HepG2 (cell line): ENCODE measurements at regions not wholly inside any gene's neighbourhood (a gene's known extent, or its start where the extent isn't known, plus 50 kb on each side); places are given as distances from the start of the nearest gene placed in this dataset.

ENCODE experiments used
- ATAC-seq: fragments of 200-7000 bp; cut with Tn5 transposase; 3 replicates; pipeline ENCODE4 v1.9.1; 2020; ENCODE audit warnings: mild to moderate bottlenecking, moderate library complexity
- BruUV-seq: library from RNA; stranded (reverse); fragments of 400-500 nt; replicated peaks from 2 replicates; lab custom pipeline; 2021; lab: Mats Ljungman, UMichigan
- CTCF ChIA-PET: fragments of 300-600 bp; formaldehyde crosslinking; extraction: SDS; loops from one replicate; lab custom pipeline; 2021; ENCODE audit warnings: low total read pairs, inconsistent platforms, low intra/inter-chr PET ratio; lab: Yijun Ruan, JAX
- POLR2A ChIA-PET: fragments of 350-600 bp; sonication (Branson Sonifier 250); formaldehyde crosslinking; loops from one replicate; lab custom pipeline; 2020; ENCODE audit warnings: antibody characterized with exemption, inconsistent platforms; lab: Yijun Ruan, JAX
- DNase-seq: peaks from one replicate; pipeline ENCODE4 v3.0.0-alpha.2; 2015; ENCODE audit warnings: low spot score
- FAIRE-seq: peaks from 3 replicates; lab custom pipeline; 2011; peaks lifted over from hg19 to GRCh38; lab: Jason Lieb, UNC
- H2AFZ ChIP-seq: one replicate; pipeline ENCODE4 v1.6.1; 2011; ENCODE audit warnings: low read length, inconsistent platforms
- H3K27ac ChIP-seq: fragments of 300-600 bp; 3 replicates; pipeline ENCODE4 v1.8.0; 2011; ENCODE audit warnings: mixed run types, mild to moderate bottlenecking, mixed read lengths, low read length, inconsistent platforms; ENCODE audit not compliant: insufficient read depth; ENCODE audit errors: extremely low read length
- H3K27me3 ChIP-seq, 2 experiments: fragments of 200-600 bp in 1 of 2; 2 replicates in 1 of 2; 3 replicates in 1 of 2; pipeline versions ENCODE4 v1.6.0 to v1.8.0; 2011; ENCODE audit warnings: low read length in 2 of 2, mild to moderate bottlenecking in 2 of 2, moderate library complexity in 2 of 2, inconsistent platforms in 1 of 2; ENCODE audit not compliant: insufficient read depth in 2 of 2, control insufficient read depth in 1 of 2
- H3K36me3 ChIP-seq, 2 experiments: fragments of 200-600 bp in 1 of 2; replicated peaks in 1 of 2; 2 replicates in 1 of 2; 3 replicates in 1 of 2; pipeline versions ENCODE4 v1.5.1 to v1.8.0; 2011; ENCODE audit warnings: low read length in 2 of 2, inconsistent platforms in 1 of 2; ENCODE audit not compliant: insufficient read depth in 2 of 2, control insufficient read depth in 1 of 2
- H3K4me1 ChIP-seq: 2 replicates; pipeline ENCODE4 v1.5.1; 2012; ENCODE audit warnings: low read length, inconsistent platforms; ENCODE audit not compliant: insufficient read depth
- H3K4me2 ChIP-seq: 2 replicates; pipeline ENCODE4 v1.6.0; 2011; ENCODE audit warnings: low read depth, low read length, inconsistent platforms
- H3K4me3 ChIP-seq, 3 experiments: fragments of 200-600 bp in 1 of 3; sonication (generic), shearing (Covaris generic) in 1 of 3; replicated peaks in 1 of 3; 2 replicates each; pipeline ENCODE4 v1.5.1; 2011 to 2016; ENCODE audit warnings: low read length in 3 of 3, inconsistent platforms in 2 of 3, low read depth in 2 of 3, mild to moderate bottlenecking in 2 of 3, control low read depth in 1 of 3, mixed read lengths in 1 of 3; ENCODE audit not compliant: insufficient read depth in 1 of 3
- H3K79me2 ChIP-seq: one replicate; pipeline ENCODE4 v1.6.1; 2011; ENCODE audit warnings: low read length, inconsistent platforms; ENCODE audit not compliant: insufficient read depth
- H3K9ac ChIP-seq: 2 replicates; pipeline ENCODE4 v1.6.0; 2011; ENCODE audit warnings: mild to moderate bottlenecking, low read depth, low read length, inconsistent platforms; ENCODE audit not compliant: insufficient read depth
- H3K9me3 ChIP-seq: 2 replicates; pipeline ENCODE4 v1.5.1; 2012; ENCODE audit warnings: mild to moderate bottlenecking, low read length
- H4K20me1 ChIP-seq: 2 replicates; pipeline ENCODE4 v1.6.0; 2011; ENCODE audit warnings: inconsistent platforms, mild to moderate bottlenecking, low read length, moderate library complexity; ENCODE audit not compliant: insufficient read depth
- BHLHE40 ChIP-seq: IDR thresholded peaks from 2 replicates; pipeline ENCODE4 v1.6.1; 2011; ENCODE audit warnings: low read length, improper control_type of control experiment
- EP300 ChIP-seq, 3 experiments: sonication (generic) in 1 of 3; formaldehyde crosslinking in 1 of 3; IDR thresholded peaks; 2 replicates each; pipeline versions ENCODE4 v1.5.1 to v1.6.1; 2011 to 2020; ENCODE audit warnings: low read depth in 2 of 3, low read length in 2 of 3, borderline replicate concordance in 1 of 3, improper control_type of control experiment in 1 of 3, mild to moderate bottlenecking in 1 of 3, missing genetic modification reagents in 1 of 3, moderate library complexity in 1 of 3
- GATAD2A ChIP-seq: IDR thresholded peaks from 2 replicates; pipeline ENCODE4 v1.6.1; 2016
- MTA3 ChIP-seq: sonication (generic); formaldehyde crosslinking; IDR thresholded peaks from 2 replicates; pipeline ENCODE4 v1.4.0; 2020; ENCODE audit warnings: missing genetic modification reagents
- NCOR1 ChIP-seq: fragments of 200-600 bp; sonication (generic); IDR thresholded peaks from 2 replicates; pipeline ENCODE4 v1.7.0; 2017; ENCODE audit warnings: antibody characterized with exemption, low read length, borderline replicate concordance
- SMYD3 ChIP-seq: sonication (generic); formaldehyde crosslinking; IDR thresholded peaks from 2 replicates; pipeline ENCODE4 v1.8.1; 2023; ENCODE audit warnings: mild to moderate bottlenecking, missing genetic modification reagents
- SOX5 ChIP-seq: IDR thresholded peaks from 2 replicates; pipeline ENCODE4 v1.6.1; 2016; ENCODE audit warnings: borderline replicate concordance
- TBX3 ChIP-seq: fragments of 450-650 bp; IDR thresholded peaks from 2 replicates; pipeline ENCODE4 v1.6.1; 2017; ENCODE audit warnings: antibody characterized with exemption, mild to moderate bottlenecking, inconsistent platforms, borderline replicate concordance
- ZNF75D ChIP-seq: sonication (generic); formaldehyde crosslinking; IDR thresholded peaks from 2 replicates; pipeline ENCODE4 v1.8.1; 2023; ENCODE audit warnings: missing genetic modification reagents, mild to moderate bottlenecking, borderline replicate concordance
- WGBS: methylation state at CpG from one replicate; pipeline ENCODE4 v1.1.6; 2017; ENCODE audit warnings: low lambda C conversion rate; 5-methylcytosine and 5-hydroxymethylcytosine counted together
- in situ Hi-C: cut with HindIII; loops from 2 replicates; pipeline ENCODE4 v1.10.0; 2017; ENCODE audit warnings: low pct_unique_long_range_greater_than_20kb; ENCODE audit not compliant: extremely low pct_ligation_motif_present
- intact Hi-C: fragments of 100-400 bp; cut with micrococcal nuclease; formaldehyde crosslinking; loops from one replicate; pipeline ENCODE4 v1.10.0; 2022; ENCODE audit not compliant: unreplicated experiment
- TF ChIP-seq, protein P1 (sequence below): sonication (generic); formaldehyde crosslinking; conservative IDR thresholded peaks from 2 replicates; pipeline ENCODE4 v1.4.0; 2020; ENCODE audit warnings: mild to moderate bottlenecking, missing genetic modification reagents, moderate library complexity
- TF ChIP-seq, protein P2 (sequence below): sonication (generic); formaldehyde crosslinking; conservative IDR thresholded peaks from 2 replicates; pipeline ENCODE4 v1.4.0; 2020; ENCODE audit warnings: missing genetic modification reagents
- TF ChIP-seq, protein P3 (sequence below): sonication (generic); formaldehyde crosslinking; IDR thresholded peaks from 2 replicates; pipeline ENCODE4 v1.8.0; 2023; ENCODE audit warnings: mild to moderate bottlenecking, missing genetic modification reagents
- TF ChIP-seq, protein P4 (sequence below), 2 experiments: sonication (generic) in 1 of 2; formaldehyde crosslinking in 1 of 2; IDR thresholded peaks; 2 replicates each; pipeline versions ENCODE4 v1.5.1 to v1.6.1; 2011 to 2020; ENCODE audit warnings: borderline replicate concordance in 1 of 2, low read depth in 1 of 2, low read length in 1 of 2, mild to moderate bottlenecking in 1 of 2, missing genetic modification reagents in 1 of 2, moderate library complexity in 1 of 2

DNA sequence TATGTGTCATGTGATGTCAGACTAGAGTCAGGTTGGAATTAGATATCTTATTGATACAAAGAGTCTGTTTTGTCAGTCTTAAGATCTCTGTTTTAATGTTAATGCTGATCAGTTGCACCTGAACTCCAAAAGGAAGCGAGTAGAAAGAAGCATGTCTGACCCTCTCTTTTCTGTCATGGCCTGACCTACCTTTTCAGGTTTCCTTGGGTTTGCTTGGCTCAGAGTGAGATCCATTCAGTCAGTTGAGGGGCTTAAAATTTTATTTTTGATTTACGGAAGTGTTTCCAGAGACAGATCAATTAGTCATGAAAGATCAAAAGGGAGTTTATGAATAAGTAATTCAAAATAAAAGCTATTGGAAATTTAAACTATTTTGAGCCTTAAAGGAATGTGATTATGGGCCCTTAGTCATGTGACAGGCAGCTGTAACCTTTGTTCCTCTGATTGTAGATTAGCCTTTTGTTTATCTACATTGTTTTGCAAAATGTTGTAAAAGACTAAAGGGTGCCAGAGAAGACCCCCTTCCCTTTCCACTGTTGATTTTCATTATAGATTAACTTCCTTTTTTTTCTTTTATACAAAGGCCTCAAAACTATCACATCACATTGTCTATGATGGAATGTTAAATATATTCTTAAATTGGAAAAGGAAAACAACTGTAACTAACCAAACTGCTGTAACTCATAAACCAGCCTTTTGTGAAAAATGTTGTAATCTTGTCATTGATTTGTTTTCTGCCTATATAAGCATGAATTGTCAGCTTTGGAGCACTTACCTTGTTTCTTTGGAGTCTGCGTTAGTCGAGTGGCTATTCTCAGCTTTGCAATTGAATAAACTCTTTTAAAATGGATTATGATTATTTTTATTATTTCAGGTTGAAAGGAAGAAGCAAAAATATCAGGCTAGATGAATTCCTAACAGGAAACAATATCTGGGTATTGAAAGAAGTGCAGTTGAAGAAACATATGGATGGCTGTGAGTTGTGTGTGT lies 195.5 kb upstream of the MBL2 start:
- no peaks in the 10 kb centered on the region for H3K36me3 ChIP-seq
- peaks cover 43% of the 10 kb centered on the region for H3K4me1 ChIP-seq
- H3K9ac ChIP-seq = no peak overlapping the region
- no peaks in the 10 kb centered on the region for H3K9me3 ChIP-seq
- no peak overlapping the region for H3K4me3 ChIP-seq
- no peaks in the 10 kb centered on the region for H3K27me3 ChIP-seq
- CTCF ChIA-PET = no interaction called here
- intact Hi-C loops (no loop called here), in situ Hi-C loops (no loop called here)
- FAIRE-seq (no peak), DNase-seq (peak; percentile 41), ATAC-seq (peak; percentile 23; the same call in 1 of the 3 replicates)
- no peak overlapping the region for H2AFZ ChIP-seq
- H4K20me1 ChIP-seq = no peaks in the 10 kb centered on the region
- no peak overlapping the region for H3K27ac ChIP-seq
- no peak overlapping the region for H3K4me2 ChIP-seq
- no TSS peak for BruUV-seq
- WGBS = 61% methylated on average over 4 of the region's 4 CpGs
- no peaks in the 10 kb centered on the region for H3K79me2 ChIP-seq
- POLR2A ChIA-PET = no interaction called here
- TF ChIP-seq MTA3 (CRISPR knock-in tag) (no peak), ZNF75D (CRISPR knock-in tag) (no peak), TBX3 (no peak), SMYD3 (CRISPR knock-in tag) (no peak), GATAD2A (CRISPR knock-in tag) (0 out of 2 replicates have a peak, but pooled peaks have one; percentile 22), EP300 (IDR thresholded peaks at IDR 0.05; ENCODE audit: low read depth in 2 of 2, low read length in 2 of 2) (peak in 1 of 2 experiments; percentile 29; a peak in 1 of 4 replicates), EP300 (CRISPR knock-in tag; IDR thresholded peaks at IDR 0.05; ENCODE audit: borderline replicate concordance) (no peak), BHLHE40 (0 out of 2 replicates have a peak, but pooled peaks have one; percentile 22), NCOR1 (peak; percentile 40; the same call in 1 of the 2 replicates), SOX5 (peak; percentile 70)
- TF ChIP-seq, protein P1, sequence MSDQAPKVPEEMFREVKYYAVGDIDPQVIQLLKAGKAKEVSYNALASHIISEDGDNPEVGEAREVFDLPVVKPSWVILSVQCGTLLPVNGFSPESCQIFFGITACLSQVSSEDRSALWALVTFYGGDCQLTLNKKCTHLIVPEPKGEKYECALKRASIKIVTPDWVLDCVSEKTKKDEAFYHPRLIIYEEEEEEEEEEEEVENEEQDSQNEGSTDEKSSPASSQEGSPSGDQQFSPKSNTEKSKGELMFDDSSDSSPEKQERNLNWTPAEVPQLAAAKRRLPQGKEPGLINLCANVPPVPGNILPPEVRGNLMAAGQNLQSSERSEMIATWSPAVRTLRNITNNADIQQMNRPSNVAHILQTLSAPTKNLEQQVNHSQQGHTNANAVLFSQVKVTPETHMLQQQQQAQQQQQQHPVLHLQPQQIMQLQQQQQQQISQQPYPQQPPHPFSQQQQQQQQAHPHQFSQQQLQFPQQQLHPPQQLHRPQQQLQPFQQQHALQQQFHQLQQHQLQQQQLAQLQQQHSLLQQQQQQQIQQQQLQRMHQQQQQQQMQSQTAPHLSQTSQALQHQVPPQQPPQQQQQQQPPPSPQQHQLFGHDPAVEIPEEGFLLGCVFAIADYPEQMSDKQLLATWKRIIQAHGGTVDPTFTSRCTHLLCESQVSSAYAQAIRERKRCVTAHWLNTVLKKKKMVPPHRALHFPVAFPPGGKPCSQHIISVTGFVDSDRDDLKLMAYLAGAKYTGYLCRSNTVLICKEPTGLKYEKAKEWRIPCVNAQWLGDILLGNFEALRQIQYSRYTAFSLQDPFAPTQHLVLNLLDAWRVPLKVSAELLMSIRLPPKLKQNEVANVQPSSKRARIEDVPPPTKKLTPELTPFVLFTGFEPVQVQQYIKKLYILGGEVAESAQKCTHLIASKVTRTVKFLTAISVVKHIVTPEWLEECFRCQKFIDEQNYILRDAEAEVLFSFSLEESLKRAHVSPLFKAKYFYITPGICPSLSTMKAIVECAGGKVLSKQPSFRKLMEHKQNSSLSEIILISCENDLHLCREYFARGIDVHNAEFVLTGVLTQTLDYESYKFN (CRISPR knock-in tag) = 0 out of 2 replicates have a peak, but pooled peaks have one; percentile 8
- TF ChIP-seq, protein P2, sequence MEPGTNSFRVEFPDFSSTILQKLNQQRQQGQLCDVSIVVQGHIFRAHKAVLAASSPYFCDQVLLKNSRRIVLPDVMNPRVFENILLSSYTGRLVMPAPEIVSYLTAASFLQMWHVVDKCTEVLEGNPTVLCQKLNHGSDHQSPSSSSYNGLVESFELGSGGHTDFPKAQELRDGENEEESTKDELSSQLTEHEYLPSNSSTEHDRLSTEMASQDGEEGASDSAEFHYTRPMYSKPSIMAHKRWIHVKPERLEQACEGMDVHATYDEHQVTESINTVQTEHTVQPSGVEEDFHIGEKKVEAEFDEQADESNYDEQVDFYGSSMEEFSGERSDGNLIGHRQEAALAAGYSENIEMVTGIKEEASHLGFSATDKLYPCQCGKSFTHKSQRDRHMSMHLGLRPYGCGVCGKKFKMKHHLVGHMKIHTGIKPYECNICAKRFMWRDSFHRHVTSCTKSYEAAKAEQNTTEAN (CRISPR knock-in tag) = no peak
- TF ChIP-seq, protein P3, sequence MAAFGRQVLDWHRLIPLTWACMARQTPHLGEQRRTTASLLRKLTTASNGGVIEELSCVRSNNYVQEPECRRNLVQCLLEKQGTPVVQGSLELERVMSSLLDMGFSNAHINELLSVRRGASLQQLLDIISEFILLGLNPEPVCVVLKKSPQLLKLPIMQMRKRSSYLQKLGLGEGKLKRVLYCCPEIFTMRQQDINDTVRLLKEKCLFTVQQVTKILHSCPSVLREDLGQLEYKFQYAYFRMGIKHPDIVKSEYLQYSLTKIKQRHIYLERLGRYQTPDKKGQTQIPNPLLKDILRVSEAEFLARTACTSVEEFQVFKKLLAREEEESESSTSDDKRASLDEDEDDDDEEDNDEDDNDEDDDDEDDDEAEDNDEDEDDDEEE (CRISPR knock-in tag) = no peak
- TF ChIP-seq, protein P4, sequence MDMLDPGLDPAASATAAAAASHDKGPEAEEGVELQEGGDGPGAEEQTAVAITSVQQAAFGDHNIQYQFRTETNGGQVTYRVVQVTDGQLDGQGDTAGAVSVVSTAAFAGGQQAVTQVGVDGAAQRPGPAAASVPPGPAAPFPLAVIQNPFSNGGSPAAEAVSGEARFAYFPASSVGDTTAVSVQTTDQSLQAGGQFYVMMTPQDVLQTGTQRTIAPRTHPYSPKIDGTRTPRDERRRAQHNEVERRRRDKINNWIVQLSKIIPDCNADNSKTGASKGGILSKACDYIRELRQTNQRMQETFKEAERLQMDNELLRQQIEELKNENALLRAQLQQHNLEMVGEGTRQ (IDR thresholded peaks at IDR 0.05; ENCODE audit: low read depth, low read length) = no peak
- TF ChIP-seq, protein P4 (CRISPR knock-in tag; IDR thresholded peaks at IDR 0.05; ENCODE audit: borderline replicate concordance) = peak; percentile 33; the same call in 1 of the 2 replicates
